ENCODE measurements at regions not wholly inside any gene's neighbourhood (a gene's known extent, or its start where the extent isn't known, plus 50 kb on each side); places are given as distances from the start of the nearest gene placed in this dataset.

- no peak overlapping the region for H3K4me3 ChIP-seq (ENCODE audit: low read depth, low read length)
- TF ChIP-seq, protein P1, sequence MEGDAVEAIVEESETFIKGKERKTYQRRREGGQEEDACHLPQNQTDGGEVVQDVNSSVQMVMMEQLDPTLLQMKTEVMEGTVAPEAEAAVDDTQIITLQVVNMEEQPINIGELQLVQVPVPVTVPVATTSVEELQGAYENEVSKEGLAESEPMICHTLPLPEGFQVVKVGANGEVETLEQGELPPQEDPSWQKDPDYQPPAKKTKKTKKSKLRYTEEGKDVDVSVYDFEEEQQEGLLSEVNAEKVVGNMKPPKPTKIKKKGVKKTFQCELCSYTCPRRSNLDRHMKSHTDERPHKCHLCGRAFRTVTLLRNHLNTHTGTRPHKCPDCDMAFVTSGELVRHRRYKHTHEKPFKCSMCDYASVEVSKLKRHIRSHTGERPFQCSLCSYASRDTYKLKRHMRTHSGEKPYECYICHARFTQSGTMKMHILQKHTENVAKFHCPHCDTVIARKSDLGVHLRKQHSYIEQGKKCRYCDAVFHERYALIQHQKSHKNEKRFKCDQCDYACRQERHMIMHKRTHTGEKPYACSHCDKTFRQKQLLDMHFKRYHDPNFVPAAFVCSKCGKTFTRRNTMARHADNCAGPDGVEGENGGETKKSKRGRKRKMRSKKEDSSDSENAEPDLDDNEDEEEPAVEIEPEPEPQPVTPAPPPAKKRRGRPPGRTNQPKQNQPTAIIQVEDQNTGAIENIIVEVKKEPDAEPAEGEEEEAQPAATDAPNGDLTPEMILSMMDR (conservative IDR thresholded peaks at IDR 0.05; ENCODE audit: low read depth, low read length): no peak
- no peak for DNase-seq (ENCODE audit: low read depth)
Observed at GRCh38 chr15:69941301-69941605, 156.5 kb downstream of the TLE3 start.

DNA sequence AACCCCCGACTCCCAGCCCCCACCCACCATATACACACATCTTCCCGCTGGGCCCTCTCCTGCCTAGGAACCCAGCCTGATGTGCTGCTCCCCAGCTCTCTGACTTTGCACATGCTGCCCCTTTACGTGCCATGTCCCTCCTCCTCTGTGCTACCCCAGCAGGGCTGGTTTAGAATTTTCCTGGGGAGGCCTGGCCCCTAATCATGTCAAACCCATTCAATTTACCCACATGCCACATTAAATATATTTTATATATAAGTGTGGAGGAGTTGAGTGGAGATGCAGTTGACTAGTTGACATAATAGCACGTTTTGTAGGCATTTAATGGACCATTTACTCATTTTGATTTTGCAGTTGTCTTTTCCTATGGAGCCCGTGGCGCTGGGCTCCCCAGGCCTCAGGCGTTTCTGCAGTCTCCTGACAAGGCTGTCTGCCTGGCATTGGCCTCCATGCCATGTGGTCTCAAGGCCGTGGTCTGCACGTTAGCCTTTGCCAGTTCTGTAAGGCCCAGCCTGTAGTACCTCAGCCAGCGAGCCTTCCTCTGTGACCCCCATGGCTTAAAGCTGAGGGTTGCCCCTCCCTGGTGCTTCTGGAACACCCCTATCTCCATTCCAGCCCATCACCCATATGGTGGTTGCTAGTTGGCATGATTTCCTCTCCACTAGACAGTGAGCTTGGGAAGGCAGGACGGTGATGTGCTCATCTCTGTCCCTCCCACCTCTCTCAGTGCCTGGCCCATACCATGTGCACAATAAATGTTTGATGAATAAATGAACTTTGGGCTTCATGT lies 155.8 kb downstream of the TLE3 start:
- DNase-seq (ENCODE audit: low read depth): no peak
- H3K4me3 ChIP-seq (ENCODE audit: low read depth, low read length): no peak overlapping the region
- TF ChIP-seq, protein P1 (conservative IDR thresholded peaks at IDR 0.05; ENCODE audit: low read depth, low read length): no peak

GRCh38 chr15:69943637-69944036 lies 154.1 kb downstream of the TLE3 start:
- no peak for DNase-seq (ENCODE audit: low read depth)
- H3K4me3 ChIP-seq (ENCODE audit: low read depth, low read length): no peak overlapping the region
- TF ChIP-seq, protein P1 (conservative IDR thresholded peaks at IDR 0.05; ENCODE audit: low read depth, low read length): no peak

GRCh38 chr15:69945729-69946128 lies 152.0 kb downstream of the TLE3 start:
- H3K4me3 ChIP-seq (ENCODE audit: low read depth, low read length): no peak overlapping the region
- TF ChIP-seq, protein P1 (conservative IDR thresholded peaks at IDR 0.05; ENCODE audit: low read depth, low read length): no peak
- no peak for DNase-seq (ENCODE audit: low read depth)

GRCh38 chr15:69946870-69947269 lies 150.8 kb downstream of the TLE3 start:
- DNase-seq (ENCODE audit: low read depth): no peak
- no peak overlapping the region for H3K4me3 ChIP-seq (ENCODE audit: low read depth, low read length)
- TF ChIP-seq, protein P1 (conservative IDR thresholded peaks at IDR 0.05; ENCODE audit: low read depth, low read length): no peak

- no peak for DNase-seq (ENCODE audit: low read depth)
- no peak overlapping the region for H3K4me3 ChIP-seq (ENCODE audit: low read depth, low read length)
- TF ChIP-seq, protein P1 (conservative IDR thresholded peaks at IDR 0.05; ENCODE audit: low read depth, low read length): no peak
Observed at GRCh38 chr15:69947394-69947793, 150.3 kb downstream of the TLE3 start.

DNA sequence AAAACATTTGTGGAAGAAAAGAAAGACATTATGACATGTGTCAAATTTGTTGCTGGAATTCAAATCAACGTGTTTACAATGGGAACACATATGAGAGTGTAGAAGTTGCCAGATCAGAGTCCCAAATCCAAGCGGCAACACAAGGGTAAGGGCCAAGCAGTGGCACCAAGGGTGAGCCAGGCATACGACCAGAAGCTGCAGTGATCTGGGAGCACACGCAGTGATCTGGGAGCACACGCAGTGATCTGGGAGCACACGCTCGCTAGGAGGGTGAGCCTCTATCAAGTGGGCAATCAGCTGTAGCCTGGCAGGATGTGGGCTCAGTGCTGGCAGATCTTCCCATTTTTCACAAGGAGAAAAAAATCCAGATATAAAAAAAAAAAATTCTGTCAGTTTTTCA lies 148.2 kb downstream of the TLE3 start:
- no peak overlapping the region for H3K4me3 ChIP-seq (ENCODE audit: low read depth, low read length)
- TF ChIP-seq, protein P1 (conservative IDR thresholded peaks at IDR 0.05; ENCODE audit: low read depth, low read length): no peak
- no peak for DNase-seq (ENCODE audit: low read depth)

All from epithelial cell of proximal tubule (primary cell).